Neural cell (in vitro differentiated cells): ENCODE measurements at regions not wholly inside any gene's neighbourhood (a gene's known extent, or its start where the extent isn't known, plus 50 kb on each side); places are given as distances from the start of the nearest gene placed in this dataset.

Experiments used
- H2AFZ ChIP-seq: fragments of 200-600, 300-800 bp; sonication (generic), shearing (Covaris generic); 2 replicates; pipeline ENCODE4 v1.6.0; 2014; ENCODE audit warnings: low read depth, mild to moderate bottlenecking, antibody characterized with exemption, low read length, moderate library complexity
- H3F3A ChIP-seq: fragments of 200-600 bp; shearing (Covaris generic); 2 replicates; pipeline ENCODE4 v1.6.1; 2016; ENCODE audit warnings: mild to moderate bottlenecking, moderate library complexity, mixed read lengths, antibody characterized with exemption, low read length; ENCODE audit not compliant: insufficient read depth, poor library complexity, severe bottlenecking
- H3K27ac ChIP-seq: fragments of 200-600, 300-800 bp; sonication (generic), shearing (Covaris generic); 2 replicates; pipeline ENCODE4 v1.5.1; 2014; ENCODE audit warnings: mild to moderate bottlenecking, low read length, moderate library complexity
- H3K27me3 ChIP-seq: fragments of 300-800, 200-600 bp; sonication (generic), shearing (Covaris generic); 2 replicates; pipeline ENCODE4 v1.6.0; 2014; ENCODE audit warnings: mild to moderate bottlenecking, low read depth, low read length, moderate library complexity; ENCODE audit not compliant: insufficient read depth
- H3K36me3 ChIP-seq: fragments of 300-800, 200-600 bp; sonication (generic), shearing (Covaris generic); 2 replicates; pipeline ENCODE4 v1.5.1; 2014; ENCODE audit warnings: mild to moderate bottlenecking, antibody characterized with exemption, low read length, moderate library complexity; ENCODE audit not compliant: insufficient read depth
- H3K4me2 ChIP-seq: fragments of 300-800, 200-600 bp; sonication (generic), shearing (Covaris generic); 2 replicates; pipeline ENCODE4 v1.6.0; 2014; ENCODE audit warnings: mild to moderate bottlenecking, low read length
- H3K4me3 ChIP-seq: fragments of 300-800, 200-600 bp; sonication (generic), shearing (Covaris generic); 2 replicates; pipeline ENCODE4 v1.5.1; 2014; ENCODE audit warnings: mild to moderate bottlenecking, low read length, moderate library complexity
- H3K79me2 ChIP-seq: fragments of 200-600 bp; shearing (Covaris generic); replicated peaks from 2 replicates; pipeline ENCODE4 v1.6.0; 2014; ENCODE audit warnings: mild to moderate bottlenecking, low read length, moderate library complexity; ENCODE audit not compliant: insufficient read depth
- H3K9ac ChIP-seq: fragments of 300-800, 200-600 bp; sonication (generic), shearing (Covaris generic); 2 replicates; pipeline ENCODE4 v1.6.1; 2016; ENCODE audit warnings: mild to moderate bottlenecking, low read length, mixed read lengths
- H3K9me2 ChIP-seq: fragments of 200-600 bp; shearing (Covaris generic); 2 replicates; pipeline ENCODE4 v1.6.1; 2016; ENCODE audit warnings: mild to moderate bottlenecking, low read length, mixed read lengths; ENCODE audit not compliant: insufficient read depth
- H3K9me3 ChIP-seq: fragments of 200-600, 300-800 bp; sonication (generic), shearing (Covaris generic); 2 replicates; pipeline ENCODE4 v1.6.1; 2016; ENCODE audit warnings: mild to moderate bottlenecking, mixed run types, low read length, moderate library complexity, mixed read lengths
- H4K20me1 ChIP-seq: fragments of 200-600 bp; shearing (Covaris generic); 2 replicates; pipeline ENCODE4 v1.6.1; 2016; ENCODE audit warnings: mild to moderate bottlenecking, mixed run types; ENCODE audit not compliant: insufficient read depth
- CTCF ChIP-seq: fragments of 450-650 bp; IDR thresholded peaks from 2 replicates; pipeline ENCODE4 v1.5.1; 2014; ENCODE audit warnings: antibody characterized with exemption, mild to moderate bottlenecking, moderate library complexity; ENCODE audit not compliant: poor library complexity, severe bottlenecking
- EP300 ChIP-seq: fragments of 450-650 bp; conservative IDR thresholded peaks from 2 replicates; pipeline ENCODE4 v1.6.1; 2014; ENCODE audit warnings: antibody characterized with exemption, mild to moderate bottlenecking, moderate library complexity; ENCODE audit not compliant: poor library complexity, severe bottlenecking
- EZH2 ChIP-seq: fragments of 200-600, 300-800 bp; shearing (Covaris generic), sonication (generic); IDR thresholded peaks from 2 replicates; pipeline ENCODE4 v1.6.1; 2014; ENCODE audit warnings: antibody characterized with exemption, low read length, borderline replicate concordance, mild to moderate bottlenecking; ENCODE audit not compliant: insufficient read depth, poor library complexity, severe bottlenecking
- MXI1 ChIP-seq: fragments of 450-650 bp; conservative IDR thresholded peaks from 2 replicates; pipeline ENCODE4 v1.6.1; 2014; ENCODE audit warnings: antibody characterized with exemption, mild to moderate bottlenecking; ENCODE audit not compliant: poor library complexity, severe bottlenecking
- POLR2AphosphoS5 ChIP-seq: IDR thresholded peaks from 2 replicates; pipeline ENCODE4 v1.6.1; 2012
- RAD21 ChIP-seq: fragments of 450-650 bp; conservative IDR thresholded peaks from 2 replicates; pipeline ENCODE4 v1.6.1; 2014; ENCODE audit warnings: antibody characterized with exemption, mild to moderate bottlenecking, moderate library complexity
- REST ChIP-seq: IDR thresholded peaks from 2 replicates; pipeline ENCODE4 v1.6.1; 2012; ENCODE audit warnings: borderline replicate concordance
- SMC3 ChIP-seq: fragments of 450-650 bp; conservative IDR thresholded peaks from 2 replicates; pipeline ENCODE4 v1.6.1; 2014; ENCODE audit warnings: antibody characterized with exemption, mild to moderate bottlenecking, moderate library complexity; ENCODE audit not compliant: poor library complexity
- TAF1 ChIP-seq: IDR thresholded peaks from 2 replicates; pipeline ENCODE4 v1.6.1; 2012; ENCODE audit warnings: low read depth

- no peak overlapping the region for H3K4me3 ChIP-seq
- TF ChIP-seq EZH2 (no peak), EP300 (no peak), POLR2AphosphoS5 (no peak), CTCF (no peak), TAF1 (no peak)
- no peak overlapping the region for H2AFZ ChIP-seq
- H3F3A ChIP-seq = no peaks in the 10 kb centered on the region
- no peaks in the 10 kb centered on the region for H3K9me3 ChIP-seq
- H3K27me3 ChIP-seq = no peaks in the 10 kb centered on the region
- H3K9ac ChIP-seq = no peak overlapping the region
- no peak overlapping the region for H3K27ac ChIP-seq
- no peaks in the 10 kb centered on the region for H4K20me1 ChIP-seq
- no peaks in the 10 kb centered on the region for H3K9me2 ChIP-seq
- no peaks in the 10 kb centered on the region for H3K79me2 ChIP-seq
- H3K4me2 ChIP-seq = no peak overlapping the region
- no peaks in the 10 kb centered on the region for H3K36me3 ChIP-seq
Observed at GRCh38 chr16:87095271-87095670, 221.9 kb downstream of the C16orf95 start.

GRCh38 chr16:87096746-87097333, 220.4 kb downstream of the C16orf95 start:
- Histone ChIP-seq H3K9me3 (no peaks in the 10 kb centered on the region), H3K36me3 (no peaks in the 10 kb centered on the region), H3K79me2 (no peaks in the 10 kb centered on the region), H3K4me3 (no peak overlapping the region), H3K27ac (no peak overlapping the region), H2AFZ (no peak overlapping the region), H3K9ac (no peak overlapping the region), H3K9me2 (no peaks in the 10 kb centered on the region), H4K20me1 (no peaks in the 10 kb centered on the region), H3K4me2 (no peak overlapping the region), H3F3A (no peaks in the 10 kb centered on the region), H3K27me3 (no peaks in the 10 kb centered on the region)
- no peak for TF ChIP-seq EP300
- TF ChIP-seq EZH2 = no peak
- no peak for TF ChIP-seq MXI1
- TF ChIP-seq POLR2AphosphoS5 = no peak
- TF ChIP-seq REST = no peak
- no peak for TF ChIP-seq RAD21
- TF ChIP-seq SMC3 = no peak
- no peak for TF ChIP-seq CTCF
- TF ChIP-seq TAF1 = no peak
